GM06990 (cell line): ENCODE measurements at regions not wholly inside any gene's neighbourhood (a gene's known extent, or its start where the extent isn't known, plus 50 kb on each side); places are given as distances from the start of the nearest gene placed in this dataset.

ENCODE experiments used
- DNase-seq: peaks from one replicate; pipeline ENCODE4 v3.0.0-alpha.2; 2011; ENCODE audit not compliant: insufficient read length; ENCODE audit errors: extremely low read depth
- H3K27me3 ChIP-seq: replicated peaks from 2 replicates; pipeline ENCODE4 v1.6.0; 2011; ENCODE audit warnings: low read length; ENCODE audit not compliant: control insufficient read depth, insufficient read depth
- H3K36me3 ChIP-seq: 2 replicates; pipeline ENCODE4 v1.5.1; 2011; ENCODE audit warnings: low read length; ENCODE audit not compliant: control insufficient read depth, insufficient read depth
- H3K4me3 ChIP-seq: replicated peaks from 2 replicates; pipeline ENCODE4 v1.5.1; 2011; ENCODE audit warnings: low read depth, mild to moderate bottlenecking, control low read depth, low read length
- TF ChIP-seq, protein P1 (sequence below): IDR thresholded peaks from 2 replicates; pipeline ENCODE4 v1.5.1; 2011; ENCODE audit warnings: low read length, control low read depth, mild to moderate bottlenecking, inconsistent platforms; ENCODE audit not compliant: insufficient read depth, poor library complexity, severe bottlenecking

DNA sequence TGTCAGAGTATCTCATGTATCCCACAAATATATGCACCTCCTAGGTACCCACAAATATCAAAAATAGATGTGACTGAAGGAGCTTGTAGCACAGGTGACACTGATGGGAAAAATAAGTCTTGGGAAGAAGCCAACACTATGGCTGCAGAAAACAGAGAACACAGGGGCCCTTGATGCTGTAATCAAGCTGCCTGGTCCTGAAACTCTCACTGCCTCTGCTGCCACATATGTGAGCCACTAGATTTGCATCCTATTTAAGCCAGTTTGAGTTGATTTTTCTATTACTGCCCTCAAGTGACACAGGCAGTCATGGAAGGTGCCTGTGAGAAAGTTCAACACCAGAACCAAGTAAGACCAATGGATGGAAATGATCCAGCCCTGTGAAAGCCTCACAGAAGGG lies 720.8 kb downstream of the UQCRFS1 start:
- TF ChIP-seq, protein P1, sequence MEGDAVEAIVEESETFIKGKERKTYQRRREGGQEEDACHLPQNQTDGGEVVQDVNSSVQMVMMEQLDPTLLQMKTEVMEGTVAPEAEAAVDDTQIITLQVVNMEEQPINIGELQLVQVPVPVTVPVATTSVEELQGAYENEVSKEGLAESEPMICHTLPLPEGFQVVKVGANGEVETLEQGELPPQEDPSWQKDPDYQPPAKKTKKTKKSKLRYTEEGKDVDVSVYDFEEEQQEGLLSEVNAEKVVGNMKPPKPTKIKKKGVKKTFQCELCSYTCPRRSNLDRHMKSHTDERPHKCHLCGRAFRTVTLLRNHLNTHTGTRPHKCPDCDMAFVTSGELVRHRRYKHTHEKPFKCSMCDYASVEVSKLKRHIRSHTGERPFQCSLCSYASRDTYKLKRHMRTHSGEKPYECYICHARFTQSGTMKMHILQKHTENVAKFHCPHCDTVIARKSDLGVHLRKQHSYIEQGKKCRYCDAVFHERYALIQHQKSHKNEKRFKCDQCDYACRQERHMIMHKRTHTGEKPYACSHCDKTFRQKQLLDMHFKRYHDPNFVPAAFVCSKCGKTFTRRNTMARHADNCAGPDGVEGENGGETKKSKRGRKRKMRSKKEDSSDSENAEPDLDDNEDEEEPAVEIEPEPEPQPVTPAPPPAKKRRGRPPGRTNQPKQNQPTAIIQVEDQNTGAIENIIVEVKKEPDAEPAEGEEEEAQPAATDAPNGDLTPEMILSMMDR = no peak
- H3K4me3 ChIP-seq = no peak overlapping the region
- no peak for DNase-seq

DNA sequence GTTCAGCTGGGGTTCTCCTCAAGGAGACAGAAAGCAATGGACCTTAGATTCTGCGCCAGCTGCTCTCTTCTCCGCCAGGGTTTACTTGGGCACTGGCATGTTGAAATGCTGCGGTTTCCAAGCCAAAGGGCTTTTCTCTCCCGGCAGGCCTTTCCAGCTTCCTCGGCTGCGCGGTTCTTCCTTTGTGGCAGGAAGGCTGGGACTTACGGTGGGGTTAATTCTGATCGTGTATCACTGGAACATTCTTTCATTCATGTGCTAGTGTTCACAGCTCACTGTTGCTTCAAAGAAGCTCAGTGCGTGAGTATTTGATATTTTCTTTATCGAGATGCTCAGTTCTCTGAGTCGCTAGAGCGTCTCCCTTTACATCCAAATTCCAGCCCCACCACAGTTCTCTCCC lies 723.2 kb downstream of the UQCRFS1 start:
- TF ChIP-seq, protein P1 = no peak
- Histone ChIP-seq H3K27me3 (no peaks in the 10 kb centered on the region), H3K36me3 (no peaks in the 10 kb centered on the region), H3K4me3 (no peak overlapping the region)
- no peak for DNase-seq

More for the DNA sequence above, 720.8 kb downstream of the UQCRFS1 start:
- no peaks in the 10 kb centered on the region for H3K36me3 ChIP-seq
- no peaks in the 10 kb centered on the region for H3K27me3 ChIP-seq

DNA sequence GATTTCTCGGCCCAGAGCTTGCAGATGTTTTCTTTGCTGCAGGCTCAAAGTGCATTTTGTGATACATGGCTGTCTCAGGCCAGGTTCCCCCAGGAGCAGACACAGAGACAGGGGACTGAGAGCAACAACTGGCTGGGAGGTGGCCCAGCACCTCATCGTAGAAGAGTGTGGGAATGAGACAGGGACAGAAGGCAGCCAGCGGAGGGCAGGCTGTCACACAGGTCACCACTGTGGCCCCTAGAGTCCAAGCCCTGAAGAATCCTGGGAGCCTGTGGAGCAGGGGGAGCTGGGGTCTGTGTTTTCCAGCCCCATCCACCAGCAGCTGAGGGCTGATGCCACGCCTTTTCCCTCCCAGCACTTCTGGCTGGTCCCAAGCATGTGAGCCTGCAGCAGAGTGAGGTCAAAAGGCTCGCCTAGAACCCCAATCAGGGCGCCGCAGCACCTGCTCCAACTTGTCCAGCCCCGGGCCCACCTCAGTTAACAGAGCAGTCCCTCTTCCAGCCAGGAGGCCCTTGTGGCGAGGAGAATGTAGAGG lies 723.8 kb downstream of the UQCRFS1 start:
- no peak overlapping the region for H3K4me3 ChIP-seq
- DNase-seq = no peak

DNA sequence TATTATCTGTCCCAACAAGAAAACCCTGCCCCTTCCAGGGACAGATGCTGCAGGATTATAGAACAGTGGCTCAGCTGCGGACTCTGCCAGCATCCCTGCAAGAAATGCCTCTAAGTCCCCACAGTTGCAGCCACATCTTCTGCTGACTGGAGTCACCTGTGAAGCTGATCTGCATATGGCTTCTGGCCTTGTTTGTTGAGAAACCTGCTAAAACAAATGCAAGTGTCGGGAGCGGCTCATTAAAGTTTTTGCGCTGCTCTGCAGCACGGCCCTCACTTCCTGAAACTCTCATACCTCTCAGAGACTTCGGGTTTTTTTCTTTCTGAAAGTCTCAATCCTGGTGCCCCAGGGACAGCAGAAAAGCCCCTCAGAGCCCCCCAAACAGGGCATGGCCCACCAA lies 725.0 kb downstream of the UQCRFS1 start:
- no peaks in the 10 kb centered on the region for H3K36me3 ChIP-seq
- TF ChIP-seq, protein P1 = no peak
- no peaks in the 10 kb centered on the region for H3K27me3 ChIP-seq
- H3K4me3 ChIP-seq = no peak overlapping the region
- no peak for DNase-seq

More for the DNA sequence above, 723.8 kb downstream of the UQCRFS1 start:
- Histone ChIP-seq H3K27me3 (no peaks in the 10 kb centered on the region), H3K36me3 (no peaks in the 10 kb centered on the region)
- TF ChIP-seq, protein P1 = no peak

DNA sequence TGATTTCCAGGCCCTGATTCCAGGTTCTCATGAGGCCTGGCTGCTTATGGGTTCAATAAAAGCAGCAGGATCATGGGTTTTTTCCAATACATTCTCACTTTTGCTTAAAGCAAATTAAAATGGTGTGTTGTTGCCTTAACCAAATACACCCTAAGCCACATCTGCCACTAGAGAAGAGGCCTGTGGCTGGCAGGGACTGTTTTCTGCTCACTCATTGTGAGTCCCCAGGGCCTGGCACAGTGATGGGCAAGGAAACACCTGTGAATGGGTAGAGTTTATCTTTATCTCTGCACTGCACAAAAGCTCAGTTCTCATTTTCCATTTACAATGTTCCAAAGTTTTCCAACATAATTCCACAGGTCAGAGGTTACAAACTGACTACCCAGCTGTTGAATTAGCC lies 726.0 kb downstream of the UQCRFS1 start:
- H3K36me3 ChIP-seq = no peaks in the 10 kb centered on the region
- no peak for DNase-seq
- TF ChIP-seq, protein P1 = no peak
- no peaks in the 10 kb centered on the region for H3K27me3 ChIP-seq
- no peak overlapping the region for H3K4me3 ChIP-seq

DNA sequence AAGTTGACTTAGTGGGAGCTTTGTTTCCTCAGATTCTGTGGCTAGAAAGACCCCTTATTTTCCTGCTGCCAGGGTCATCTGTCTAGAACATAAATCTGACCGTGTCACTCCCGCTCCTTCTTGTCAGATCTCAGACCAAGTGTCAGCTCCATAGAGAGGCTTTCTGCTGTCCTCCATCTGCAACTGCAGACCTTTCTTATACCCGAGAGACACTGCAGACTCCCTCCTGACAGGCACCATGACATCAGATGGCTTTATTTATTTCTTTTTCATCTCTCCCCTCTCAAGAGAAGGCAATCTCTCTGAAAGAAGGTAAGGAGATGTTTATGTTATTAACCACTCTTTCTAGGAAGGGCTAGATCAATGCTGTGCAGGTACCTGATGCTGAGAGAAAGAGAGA lies 726.5 kb downstream of the UQCRFS1 start:
- no peaks in the 10 kb centered on the region for H3K36me3 ChIP-seq
- TF ChIP-seq, protein P1 = no peak
- H3K27me3 ChIP-seq = no peaks in the 10 kb centered on the region
- H3K4me3 ChIP-seq = no peak overlapping the region
- DNase-seq = no peak
